ENCODE measurements at regions not wholly inside any gene's neighbourhood (a gene's known extent, or its start where the extent isn't known, plus 50 kb on each side); places are given as distances from the start of the nearest gene placed in this dataset.
"Not testable (repeated sequence)": the region's sequence is repeated elsewhere in the genome, so short reads cannot be mapped to it uniquely, and the experiment has no call there.

- DNase-seq, result peak; percentile 42
Measured at GRCh38 chr20:22691369-22692118, 107.2 kb upstream of the FOXA2 start.

- DNase-seq, result no peak
Measured at GRCh38 chr20:22692119-22692475, 107.7 kb upstream of the FOXA2 start.

DNA sequence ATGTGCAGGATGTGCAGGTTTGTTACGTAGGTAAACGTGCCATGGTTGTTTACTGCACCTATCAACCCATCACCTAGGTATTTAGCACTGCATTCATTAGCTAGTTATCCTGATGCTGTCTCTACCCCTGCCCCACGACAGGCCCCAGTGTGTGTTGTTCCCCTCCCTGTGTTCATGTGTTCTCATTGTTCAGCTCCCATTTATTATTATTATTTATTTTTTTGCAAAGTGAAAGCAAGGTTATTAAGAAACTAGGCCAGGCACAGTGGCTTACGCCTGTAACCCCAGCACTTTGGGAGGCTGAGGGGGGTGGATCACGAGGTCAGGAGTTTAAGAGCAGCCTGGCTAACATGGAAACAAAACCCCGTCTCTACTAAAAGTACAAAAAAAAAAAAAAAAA lies 108.2 kb upstream of the FOXA2 start:
- not testable (repeated sequence) for DNase-seq

DNA sequence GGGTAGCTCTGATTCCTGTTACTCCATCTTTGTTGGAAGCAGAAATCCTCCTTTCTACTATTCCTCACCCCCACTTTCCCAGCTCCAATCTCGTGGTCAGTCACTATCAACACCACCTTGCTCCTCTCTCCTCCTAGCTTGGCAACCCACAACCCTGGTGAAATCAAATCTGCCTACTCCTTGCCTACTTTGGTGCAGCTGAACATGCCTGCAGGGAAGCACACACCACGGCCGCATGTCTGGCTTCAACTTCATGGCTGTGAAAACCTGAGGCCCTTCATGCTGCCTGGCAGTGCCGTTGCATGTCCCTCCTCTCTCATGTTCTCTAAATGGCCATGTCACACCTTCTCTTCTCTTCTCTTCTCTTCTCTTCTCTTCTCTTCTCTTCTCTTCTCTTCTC lies 112.4 kb upstream of the FOXA2 start:
- DNase-seq, result no peak

GRCh38 chr20:22698259-22698842 lies 114.0 kb upstream of the FOXA2 start:
- DNase-seq, result no peak

- no peak for DNase-seq
Measured at GRCh38 chr20:22699396-22699795, 115.0 kb upstream of the FOXA2 start.

- no peak for DNase-seq
Measured at GRCh38 chr20:22700367-22700766, 116.0 kb upstream of the FOXA2 start.

DNA sequence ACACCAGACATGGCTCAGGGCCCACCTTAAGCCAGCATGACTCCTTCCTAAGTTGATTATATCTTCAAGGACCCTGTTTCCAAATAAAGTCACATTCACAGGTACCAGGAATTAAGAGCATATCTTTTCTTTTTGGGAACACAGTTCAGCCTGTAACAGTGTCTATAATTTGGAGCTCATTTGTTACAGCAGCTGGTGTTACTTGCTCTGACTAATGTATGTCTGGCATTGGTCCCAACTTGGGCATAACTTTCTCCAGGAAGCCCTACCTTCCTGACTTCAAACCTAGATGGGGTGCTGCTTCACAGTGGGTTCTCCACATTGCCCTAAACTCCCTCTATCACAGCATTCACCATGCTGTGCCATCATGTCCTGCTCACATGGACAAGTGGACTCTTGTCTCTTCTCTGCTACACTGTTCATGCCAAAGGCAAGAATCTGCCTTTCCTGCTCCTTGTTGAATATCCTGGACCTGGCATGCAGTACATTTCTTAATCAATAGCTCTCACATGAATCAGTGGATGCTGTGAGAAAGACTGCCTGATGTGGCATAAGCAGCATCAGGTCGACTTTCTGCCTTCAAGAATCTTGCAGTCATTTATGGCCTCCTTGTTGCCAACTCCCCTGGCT lies 117.4 kb upstream of the FOXA2 start:
- no peak for DNase-seq

DNA sequence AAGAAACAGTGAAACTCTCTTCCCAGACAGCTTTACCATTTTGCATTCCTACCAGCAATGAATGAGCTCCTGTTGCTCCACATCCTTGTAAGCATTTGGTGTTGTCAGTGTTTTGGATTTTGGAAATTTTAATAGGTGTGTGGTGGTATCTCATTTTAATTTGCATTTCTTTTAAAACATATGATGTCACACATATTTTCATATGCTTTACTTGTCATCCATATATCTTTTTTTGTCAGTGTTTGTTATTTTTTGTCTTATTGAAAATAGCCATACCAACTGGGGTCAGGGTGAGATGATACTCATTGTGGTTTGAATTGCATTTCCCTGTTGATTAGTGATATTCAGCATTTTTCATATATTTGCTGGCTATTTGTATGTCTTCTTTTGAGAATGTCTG lies 119.5 kb upstream of the FOXA2 start:
- DNase-seq, result no peak

GRCh38 chr20:22711971-22712755 lies 127.8 kb upstream of the FOXA2 start:
- DNase-seq, result no peak

DNA sequence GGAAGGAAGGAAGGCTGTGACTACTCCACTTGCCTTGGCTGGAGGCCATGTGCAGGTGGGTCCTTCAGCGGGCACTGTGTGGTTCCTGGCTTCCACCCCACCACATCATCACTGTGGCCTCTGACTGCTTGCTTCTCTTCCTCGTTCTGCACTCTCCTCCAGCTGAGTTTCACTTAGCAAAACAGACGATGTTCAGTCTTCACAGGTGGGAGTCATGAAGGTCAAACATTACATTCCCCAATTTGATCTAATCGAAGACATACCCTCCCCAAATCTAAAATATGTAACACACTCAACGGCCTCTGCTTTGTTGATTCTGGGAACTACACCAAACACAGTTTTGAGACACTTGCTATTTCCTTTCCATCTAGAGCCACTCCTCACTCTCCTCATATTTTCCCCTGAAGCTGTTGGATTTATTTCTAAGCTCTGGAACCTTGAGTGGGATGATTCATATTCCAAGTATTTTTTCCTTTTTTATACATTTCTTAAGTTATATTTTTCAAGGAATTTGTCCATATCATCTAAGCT lies 132.5 kb upstream of the FOXA2 start:
- no peak for DNase-seq

GRCh38 chr20:22717466-22717865 lies 133.1 kb upstream of the FOXA2 start:
- no peak for DNase-seq

DNA sequence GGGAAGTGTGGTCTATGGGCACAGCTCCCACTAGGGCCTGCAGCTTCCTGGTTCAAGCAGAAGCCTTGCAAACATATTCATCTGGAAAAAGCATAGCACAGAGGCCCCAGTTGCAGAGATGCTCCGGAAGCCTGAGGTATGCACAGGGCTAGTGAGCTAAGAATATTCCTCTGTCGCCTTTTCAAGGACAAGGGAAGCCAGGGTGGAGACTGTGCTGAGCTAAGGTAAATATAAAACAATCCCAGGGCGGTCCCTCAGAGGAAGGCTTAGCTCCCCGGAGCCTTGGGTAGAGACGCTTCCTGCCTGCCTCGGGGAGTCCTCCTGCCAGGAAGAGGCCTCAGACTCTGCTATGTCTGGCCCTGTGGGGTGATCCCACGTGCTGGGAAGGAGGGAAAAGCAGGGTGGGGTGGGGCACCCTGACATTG lies 134.8 kb upstream of the FOXA2 start:
- no peak for DNase-seq

GRCh38 chr20:22720206-22720605 lies 135.8 kb upstream of the FOXA2 start:
- DNase-seq, result no peak

GRCh38 chr20:22722811-22723210 lies 138.4 kb upstream of the FOXA2 start:
- DNase-seq, result no peak

GRCh38 chr20:22723659-22724058 lies 139.3 kb upstream of the FOXA2 start:
- no peak for DNase-seq

DNA sequence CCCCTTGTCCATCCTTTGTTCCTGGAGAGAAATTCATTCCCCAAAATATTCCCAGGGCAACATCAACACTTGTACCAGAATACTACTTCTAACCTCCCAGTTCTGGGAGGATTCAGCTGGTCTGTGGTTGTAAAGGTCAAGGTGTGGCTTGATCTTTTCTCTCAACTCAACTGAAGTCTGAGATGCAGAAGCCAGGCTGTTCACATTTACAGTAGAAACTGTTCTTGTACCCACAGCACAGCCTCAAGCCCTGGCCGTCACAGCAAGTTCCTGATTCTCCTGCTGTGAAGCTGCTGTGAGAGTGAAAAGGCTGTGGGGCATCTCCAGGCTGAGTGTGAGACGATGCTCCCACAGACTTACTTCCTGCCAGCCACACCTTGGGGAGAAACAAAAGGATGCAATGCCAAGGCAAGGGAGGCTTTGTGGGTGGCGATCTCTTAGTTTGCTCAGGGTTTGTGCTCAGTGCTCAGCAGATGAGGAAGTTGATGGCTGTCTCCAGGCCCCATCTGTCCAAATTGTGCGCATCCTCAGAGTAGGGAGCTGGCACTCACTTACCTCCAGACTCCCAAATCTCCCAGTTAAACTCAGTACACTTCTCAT lies 143.9 kb upstream of the FOXA2 start:
- DNase-seq, result no peak

DNA sequence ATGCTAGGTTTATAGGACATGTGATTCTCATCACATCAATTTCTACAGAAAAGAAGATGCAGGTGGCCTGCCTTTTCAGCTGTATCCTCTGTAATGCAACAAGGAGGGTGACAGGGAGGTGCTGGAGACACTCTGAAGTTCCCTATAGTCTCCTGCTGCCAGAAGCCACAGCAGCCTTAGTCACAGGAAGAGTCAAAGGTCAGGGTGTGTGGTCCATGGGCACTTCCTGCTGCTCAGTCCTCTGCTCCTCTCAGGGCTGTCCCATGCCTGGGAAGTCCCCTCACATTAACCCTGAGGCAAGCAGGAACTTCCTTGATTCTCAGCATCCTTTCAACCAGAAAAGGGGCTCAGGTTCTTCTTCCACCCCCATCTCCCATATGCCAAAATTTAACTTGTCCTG lies 144.8 kb upstream of the FOXA2 start:
- no peak for DNase-seq

DNA sequence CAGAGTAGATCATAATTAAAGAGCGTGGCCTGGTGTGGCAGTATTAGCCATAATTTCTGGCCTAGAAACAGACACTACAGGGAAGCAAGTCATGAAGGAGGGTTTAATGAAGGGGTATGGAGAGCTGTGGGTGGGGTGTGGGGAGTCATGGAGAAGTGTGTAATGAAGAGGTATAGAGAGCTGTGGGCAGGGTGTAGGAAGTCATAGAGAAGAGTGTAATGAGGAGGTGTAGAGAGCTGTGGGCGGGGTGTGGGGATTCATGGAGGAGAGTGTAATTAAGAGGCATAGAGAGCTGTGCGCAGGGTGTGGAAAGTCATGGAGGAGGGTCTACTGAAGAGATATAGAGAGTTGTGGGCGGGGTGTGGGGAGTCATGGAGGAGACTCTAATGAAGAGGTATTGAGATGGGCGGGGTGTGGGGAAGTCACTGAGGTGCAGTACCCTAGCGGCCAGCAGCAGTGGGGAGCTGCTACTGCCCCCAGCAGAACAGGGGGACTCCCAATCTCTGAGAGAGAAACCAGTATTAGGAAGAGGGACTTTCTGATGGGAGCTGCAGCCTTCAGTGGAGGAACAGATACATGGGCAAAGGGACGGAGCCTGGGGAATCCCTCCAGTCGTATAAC lies 145.4 kb upstream of the FOXA2 start:
- no peak for DNase-seq

DNA sequence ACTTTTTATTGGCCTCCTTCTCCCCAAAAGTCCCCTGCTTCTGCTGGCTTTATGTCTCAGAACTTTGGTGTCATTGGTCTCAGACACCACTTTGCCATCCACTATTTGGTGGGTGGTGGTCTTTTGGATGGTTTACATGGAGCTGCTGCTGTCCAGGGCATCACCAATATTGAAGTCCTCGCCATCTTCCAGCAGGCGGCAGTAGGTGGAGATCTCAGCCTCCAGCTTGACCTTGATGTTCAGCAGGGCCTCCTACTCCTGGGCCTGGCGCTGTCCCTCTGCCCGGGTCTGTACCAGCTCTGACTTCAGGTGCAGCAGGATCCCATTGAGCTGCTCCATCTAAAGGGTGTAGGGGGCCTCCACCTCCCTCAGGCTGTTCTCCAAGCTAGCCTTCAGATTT lies 148.4 kb upstream of the FOXA2 start:
- no peak for DNase-seq

DNA sequence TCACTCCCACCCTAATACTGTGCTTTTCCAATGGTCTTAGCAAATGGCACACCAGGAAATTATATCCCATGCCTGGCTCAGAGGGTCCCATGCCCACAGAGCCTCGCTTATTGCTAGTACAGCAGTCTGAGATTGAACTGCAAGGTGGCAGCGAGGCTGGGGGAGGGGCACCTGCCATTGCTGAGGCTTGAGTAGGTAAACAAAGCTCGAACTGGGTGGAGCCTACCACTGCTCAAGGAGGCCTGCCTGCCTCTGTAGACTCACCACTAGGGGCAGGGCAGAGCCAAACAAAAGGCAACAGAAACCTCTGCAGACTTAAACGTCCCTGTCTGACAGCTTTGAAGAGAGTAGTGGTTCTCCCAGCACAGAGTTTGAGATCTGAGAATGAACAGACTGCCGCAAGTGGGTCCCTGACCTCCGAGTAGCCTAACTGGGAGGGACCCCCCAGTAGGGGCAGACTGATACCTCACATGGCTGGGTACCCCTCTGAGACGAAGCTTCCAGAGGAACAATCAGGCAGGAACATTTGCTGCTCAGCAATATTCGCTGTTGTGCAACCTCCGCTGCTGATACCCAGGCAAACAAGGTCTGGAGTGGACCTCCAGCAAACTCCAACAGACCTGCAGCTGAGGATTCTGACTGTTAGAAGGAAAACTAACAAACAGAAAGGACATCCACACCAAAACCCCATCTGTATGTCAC lies 150.7 kb upstream of the FOXA2 start:
- DNase-seq, result not testable (repeated sequence)

GRCh38 chr20:22740829-22741228 lies 156.5 kb upstream of the FOXA2 start:
- no peak for DNase-seq

Data from HCEC 1CT (cell line).